ENCODE measurements at regions not wholly inside any gene's neighbourhood (a gene's known extent, or its start where the extent isn't known, plus 50 kb on each side); places are given as distances from the start of the nearest gene placed in this dataset.

GRCh38 chr6:65908065-65908464 lies 201.0 kb upstream of the EYS start:
- TF ChIP-seq POLR2AphosphoS5 (IDR thresholded peaks at IDR 0.05; ENCODE audit: insufficient read depth in 1 of 2, low read depth in 1 of 2) (no peak), POLR2A (IDR thresholded peaks at IDR 0.05) (no peak), CTCF (IDR thresholded peaks at IDR 0.05) (no peak)
- H3K9me3 ChIP-seq = no peaks in the 10 kb centered on the region
- no peak overlapping the region for H3K27ac ChIP-seq
- no peaks in the 10 kb centered on the region for H3K27me3 ChIP-seq
- H3K4me1 ChIP-seq = no peaks in the 10 kb centered on the region
- H3K36me3 ChIP-seq = no peaks in the 10 kb centered on the region
- DNase-seq (ENCODE audit: extremely low spot score in 2 of 2) = no peak
- no peak overlapping the region for H3K4me3 ChIP-seq
- intact Hi-C loops (cut with DNase I) = no loop called here

- intact Hi-C loops (cut with DNase I) = no loop called here
- no peaks in the 10 kb centered on the region for H3K4me1 ChIP-seq
- TF ChIP-seq CTCF (IDR thresholded peaks at IDR 0.05) (no peak), POLR2A (IDR thresholded peaks at IDR 0.05) (no peak), POLR2AphosphoS5 (IDR thresholded peaks at IDR 0.05; ENCODE audit: insufficient read depth in 1 of 2, low read depth in 1 of 2) (no peak)
- H3K36me3 ChIP-seq = no peaks in the 10 kb centered on the region
- DNase-seq (ENCODE audit: extremely low spot score in 2 of 2) = no peak
- H3K4me3 ChIP-seq = no peak overlapping the region
- H3K9me3 ChIP-seq = no peaks in the 10 kb centered on the region
- no peak overlapping the region for H3K27ac ChIP-seq
- H3K27me3 ChIP-seq = no peaks in the 10 kb centered on the region
Observed at GRCh38 chr6:65903992-65904391, 197.0 kb upstream of the EYS start.

GRCh38 chr6:65900928-65901327 lies 193.9 kb upstream of the EYS start:
- Histone ChIP-seq H3K27ac (no peak overlapping the region), H3K9me3 (no peaks in the 10 kb centered on the region), H3K4me1 (no peaks in the 10 kb centered on the region), H3K36me3 (no peaks in the 10 kb centered on the region), H3K4me3 (no peak overlapping the region), H3K27me3 (no peaks in the 10 kb centered on the region)
- TF ChIP-seq POLR2AphosphoS5 (IDR thresholded peaks at IDR 0.05; ENCODE audit: insufficient read depth in 1 of 2, low read depth in 1 of 2) (no peak), POLR2A (IDR thresholded peaks at IDR 0.05) (no peak), CTCF (IDR thresholded peaks at IDR 0.05) (no peak)
- intact Hi-C loops (cut with DNase I) = no loop called here
- no peak for DNase-seq (ENCODE audit: extremely low spot score in 2 of 2)

GRCh38 chr6:65896140-65896539 lies 189.1 kb upstream of the EYS start:
- no peak for DNase-seq (ENCODE audit: extremely low spot score in 2 of 2)
- H3K9me3 ChIP-seq = no peaks in the 10 kb centered on the region
- H3K4me3 ChIP-seq = no peak overlapping the region
- H3K27ac ChIP-seq = no peak overlapping the region
- no peaks in the 10 kb centered on the region for H3K4me1 ChIP-seq
- intact Hi-C loops (cut with DNase I) = no loop called here
- H3K36me3 ChIP-seq = no peaks in the 10 kb centered on the region
- TF ChIP-seq CTCF (IDR thresholded peaks at IDR 0.05) (no peak), POLR2A (IDR thresholded peaks at IDR 0.05) (no peak)
- no peaks in the 10 kb centered on the region for H3K27me3 ChIP-seq

- H3K27me3 ChIP-seq = no peaks in the 10 kb centered on the region
- no peaks in the 10 kb centered on the region for H3K4me1 ChIP-seq
- no peak overlapping the region for H3K27ac ChIP-seq
- no peaks in the 10 kb centered on the region for H3K36me3 ChIP-seq
- H3K9me3 ChIP-seq = no peaks in the 10 kb centered on the region
- DNase-seq (ENCODE audit: extremely low spot score in 2 of 2) = no peak
- no peak for TF ChIP-seq POLR2A (IDR thresholded peaks at IDR 0.05)
- no peak for TF ChIP-seq CTCF (IDR thresholded peaks at IDR 0.05)
- TF ChIP-seq POLR2AphosphoS5 (IDR thresholded peaks at IDR 0.05; ENCODE audit: insufficient read depth in 1 of 2, low read depth in 1 of 2) = no peak
- H3K4me3 ChIP-seq = no peak overlapping the region
- intact Hi-C loops (cut with DNase I) = no loop called here
Observed at GRCh38 chr6:65876668-65877067, 169.6 kb upstream of the EYS start.

Data from vagina (tissue), 2 donors.